Panc1 (cell line): ENCODE measurements at regions not wholly inside any gene's neighbourhood (a gene's known extent, or its start where the extent isn't known, plus 50 kb on each side); places are given as distances from the start of the nearest gene placed in this dataset.

Source experiments
- CTCF ChIP-seq: fragments of 450-650 bp; IDR thresholded peaks from 2 replicates; pipeline ENCODE4 v1.5.1; 2017; ENCODE audit warnings: mild to moderate bottlenecking
- POLR2AphosphoS5 ChIP-seq: IDR thresholded peaks from 2 replicates; pipeline ENCODE4 v1.6.1; 2012; ENCODE audit warnings: mild to moderate bottlenecking, low read depth, low read length, moderate library complexity
- SIN3A ChIP-seq: IDR thresholded peaks from 2 replicates; pipeline ENCODE4 v1.6.1; 2012; ENCODE audit warnings: low read depth, mild to moderate bottlenecking, low read length, moderate library complexity, borderline replicate concordance; ENCODE audit not compliant: insufficient read depth
- TCF7L2 ChIP-seq: IDR thresholded peaks from 2 replicates; pipeline ENCODE4 v1.6.1; 2011; ENCODE audit warnings: mild to moderate bottlenecking, low read depth, low read length, inconsistent platforms

GRCh38 chr3:65231544-65231943 lies 543.7 kb upstream of the ADAMTS9 start:
- no peak for TF ChIP-seq CTCF
- TF ChIP-seq POLR2AphosphoS5 = no peak
- no peak for TF ChIP-seq TCF7L2
- no peak for TF ChIP-seq SIN3A
